GM18499 (cell line): ENCODE measurements at regions not wholly inside any gene's neighbourhood (a gene's known extent, or its start where the extent isn't known, plus 50 kb on each side); places are given as distances from the start of the nearest gene placed in this dataset.
"Not testable (repeated sequence)": the region's sequence is repeated elsewhere in the genome, so short reads cannot be mapped to it uniquely, and the experiment has no call there.

Source experiments
- ATAC-seq: cut with Tn5 transposase; IDR thresholded peaks from one replicate; pipeline ENCODE4 v1.9.1; 2021; ENCODE audit warnings: moderate number of reproducible peaks; ENCODE audit not compliant: insufficient read depth, unreplicated experiment

DNA sequence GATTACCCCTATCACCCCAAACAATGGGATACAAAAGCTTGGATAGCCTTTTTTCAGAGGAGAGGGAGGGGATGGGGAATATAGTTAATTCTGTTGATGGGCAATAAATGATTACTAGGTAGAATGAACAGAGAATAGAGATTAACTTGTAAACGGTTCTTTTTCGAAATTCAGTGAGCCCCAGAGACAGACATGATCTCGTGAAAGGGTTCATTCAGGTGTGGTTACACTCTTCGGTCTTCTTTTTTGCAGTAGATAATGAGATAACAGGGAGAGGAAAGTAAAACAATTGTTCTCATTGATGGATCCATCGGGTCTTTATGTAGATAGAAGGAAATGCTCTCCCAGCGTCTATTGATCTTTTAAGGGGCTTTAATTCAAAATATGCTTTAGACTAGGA is 69.3 kb upstream of the RASSF8 start:
- ATAC-seq: no peak

DNA sequence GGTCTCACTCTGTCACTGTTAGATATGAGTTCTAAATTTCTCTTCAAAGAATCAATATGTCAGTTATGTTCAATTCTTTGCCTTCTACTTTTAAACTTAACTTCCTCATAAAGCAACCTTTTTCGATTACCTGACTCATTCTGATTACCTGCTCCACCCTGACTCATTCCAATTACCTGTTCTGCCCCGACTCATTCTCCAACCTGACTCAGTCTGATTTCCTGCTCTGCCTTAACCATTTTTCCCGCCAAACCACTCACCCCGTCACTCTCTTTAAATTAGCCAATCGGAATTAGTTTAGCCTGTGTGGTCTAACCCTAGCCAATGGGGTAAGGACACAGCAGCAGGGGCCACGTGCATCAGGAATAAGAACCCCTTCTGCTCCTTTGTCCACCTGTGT is 67.4 kb upstream of the RASSF8 start:
- ATAC-seq: not testable (repeated sequence)

DNA sequence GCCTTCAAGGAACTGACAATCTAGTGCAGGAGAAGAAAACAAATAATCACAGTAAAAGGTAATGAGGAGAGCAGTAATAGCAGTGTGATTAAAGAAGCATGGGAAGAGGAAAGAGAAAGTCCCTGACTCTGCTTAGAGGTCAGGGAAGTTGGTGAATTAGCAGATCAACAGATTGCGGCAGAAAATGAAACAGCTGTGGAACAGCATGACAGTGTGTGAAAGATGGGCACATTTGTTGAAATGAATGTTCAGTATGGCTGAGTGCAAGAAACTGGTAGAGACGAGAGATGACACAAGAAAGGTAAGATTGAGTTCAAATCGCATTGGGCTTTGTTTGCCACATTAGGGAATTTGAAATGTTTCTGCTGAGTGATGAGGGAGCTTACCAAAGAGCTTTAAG is 63.7 kb upstream of the RASSF8 start:
- ATAC-seq: no peak

DNA sequence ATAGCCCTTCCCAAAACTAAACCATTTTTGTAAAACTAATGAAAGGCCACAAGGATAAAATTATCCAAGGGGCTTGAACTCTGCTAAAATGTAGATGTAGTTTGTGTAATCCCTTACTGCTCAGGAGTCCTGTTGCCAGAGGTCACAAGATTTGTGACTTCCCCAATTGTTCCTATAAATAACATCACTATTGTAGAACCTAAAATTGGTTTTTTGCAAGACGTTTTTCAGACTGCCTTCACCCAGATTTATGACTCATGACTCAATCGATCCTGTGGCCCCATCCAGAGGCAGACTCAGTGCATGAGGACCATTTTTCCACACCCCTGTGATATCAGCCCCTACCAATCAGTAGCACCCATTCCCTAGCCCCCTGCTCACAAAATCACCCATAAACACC is 61.5 kb upstream of the RASSF8 start:
- no peak for ATAC-seq

DNA sequence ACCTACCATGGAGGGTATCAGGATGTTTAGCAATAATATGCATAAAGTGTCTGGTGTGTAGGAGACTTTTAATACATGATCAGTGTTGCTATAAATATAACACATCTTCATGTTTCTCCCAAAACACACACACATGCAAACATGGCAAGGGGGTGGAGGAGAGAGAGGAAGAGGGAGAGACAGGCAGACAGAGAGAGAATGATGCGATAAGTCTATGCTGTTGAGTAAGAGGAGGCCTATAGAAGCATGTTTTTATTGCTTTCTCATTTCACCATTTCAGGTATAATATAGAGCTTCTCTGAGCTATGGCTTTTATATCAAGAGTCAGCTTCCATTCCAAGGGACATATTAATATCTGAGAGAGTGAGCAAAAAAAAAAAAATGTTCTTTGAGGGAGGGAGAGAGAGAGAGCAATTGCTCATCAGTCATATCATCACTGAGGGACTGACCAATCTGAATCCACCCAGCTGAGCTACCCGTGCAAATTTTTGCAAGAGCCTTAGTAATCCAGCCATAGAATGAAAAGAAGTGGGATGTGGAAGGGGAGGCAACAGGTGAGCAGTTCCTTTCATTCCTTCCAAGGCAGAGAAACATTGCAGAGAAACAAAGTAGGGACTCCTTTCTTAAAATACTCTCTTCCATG is 54.8 kb upstream of the RASSF8 start:
- no peak for ATAC-seq

DNA sequence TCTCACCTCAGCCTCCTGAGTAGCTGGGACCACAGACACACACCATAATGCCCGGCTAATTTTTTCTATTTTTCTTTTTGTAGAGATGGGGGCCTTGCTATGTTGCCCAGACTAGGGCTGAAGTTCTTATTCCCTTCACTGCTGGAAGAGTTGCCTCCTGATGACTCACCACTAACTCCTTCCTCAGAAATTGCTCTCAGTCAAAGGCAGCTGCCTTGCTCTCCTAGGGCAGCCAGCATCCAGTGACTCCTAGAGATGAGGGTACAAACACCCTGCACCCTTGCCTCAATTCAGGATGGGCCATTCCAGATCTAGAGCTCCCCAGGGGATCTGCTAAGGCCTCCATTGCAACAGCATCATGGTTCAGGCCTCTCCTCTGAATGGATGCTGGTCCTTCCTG is 54.0 kb upstream of the RASSF8 start:
- no peak for ATAC-seq

DNA sequence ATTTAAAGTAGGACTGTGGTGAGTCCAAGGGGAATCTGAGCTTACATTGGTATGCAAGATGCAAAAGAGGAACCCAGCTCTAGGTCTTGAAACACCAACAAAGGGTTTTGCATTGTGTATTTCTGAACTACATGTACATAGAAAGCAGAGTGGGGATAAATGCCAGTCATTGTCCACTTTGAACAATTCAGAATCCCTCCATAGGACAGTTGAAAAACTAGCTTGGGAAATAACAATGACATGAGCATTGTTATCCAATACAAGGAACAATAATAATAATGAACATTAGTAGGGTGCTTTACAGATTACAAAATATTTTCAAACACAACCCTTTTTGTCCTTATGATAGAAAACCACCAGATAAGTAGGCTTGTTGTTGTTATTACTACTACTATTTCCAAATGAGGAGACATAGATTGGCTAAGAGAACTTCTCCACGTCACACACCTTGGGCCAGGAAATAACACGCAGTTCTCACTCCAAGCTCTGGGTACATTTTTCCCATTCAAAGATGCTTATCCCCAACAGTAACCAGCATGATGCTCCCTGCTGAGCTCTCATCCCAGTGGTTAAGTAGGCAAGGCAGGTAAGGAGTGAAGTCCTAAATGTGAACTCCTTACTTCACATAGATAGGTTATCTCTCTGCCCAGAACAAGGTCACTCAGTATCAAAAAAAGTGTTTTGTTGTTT is 51.7 kb upstream of the RASSF8 start:
- no peak for ATAC-seq
